DMS 273 (cell line): ENCODE measurements at regions not wholly inside any gene's neighbourhood (a gene's known extent, or its start where the extent isn't known, plus 50 kb on each side); places are given as distances from the start of the nearest gene placed in this dataset.

ENCODE experiments used
- DNase-seq: peaks from one replicate; lab custom pipeline; 2025; ENCODE audit not compliant: unreplicated experiment; lab: John Stamatoyannopoulos, UW

- DNase-seq: no peak
Observed at GRCh38 chr4:126702747-126703146, 930.0 kb upstream of the INTU start.

GRCh38 chr4:126705266-126705665 is 927.5 kb upstream of the INTU start:
- DNase-seq: no peak

GRCh38 chr4:126708716-126709115 is 924.0 kb upstream of the INTU start:
- DNase-seq: no peak

GRCh38 chr4:126710935-126711334 is 921.8 kb upstream of the INTU start:
- no peak for DNase-seq

- DNase-seq: no peak
Observed at GRCh38 chr4:126715067-126715466, 917.7 kb upstream of the INTU start.

- no peak for DNase-seq
Observed at GRCh38 chr4:126715681-126716080, 917.1 kb upstream of the INTU start.

GRCh38 chr4:126718136-126718535 is 914.6 kb upstream of the INTU start:
- no peak for DNase-seq

- no peak for DNase-seq
Observed at GRCh38 chr4:126719852-126720251, 912.9 kb upstream of the INTU start.

GRCh38 chr4:126725906-126726305 is 906.9 kb upstream of the INTU start:
- peak; percentile 49 for DNase-seq

- DNase-seq: no peak
Observed at GRCh38 chr4:126727461-126727860, 905.3 kb upstream of the INTU start.

GRCh38 chr4:126731062-126731461 is 901.7 kb upstream of the INTU start:
- no peak for DNase-seq

- DNase-seq: no peak
Observed at GRCh38 chr4:126733301-126733700, 899.5 kb upstream of the INTU start.

GRCh38 chr4:126734465-126734864 is 898.3 kb upstream of the INTU start:
- DNase-seq: no peak

- no peak for DNase-seq
Observed at GRCh38 chr4:126735294-126736132, 897.2 kb upstream of the INTU start.

GRCh38 chr4:126736133-126736518 is 896.6 kb upstream of the INTU start:
- DNase-seq: no peak

- no peak for DNase-seq
Observed at GRCh38 chr4:126737899-126738526, 894.7 kb upstream of the INTU start.

- no peak for DNase-seq
Observed at GRCh38 chr4:126738527-126738923, 894.2 kb upstream of the INTU start.

GRCh38 chr4:126738926-126739325 is 893.8 kb upstream of the INTU start:
- no peak for DNase-seq

GRCh38 chr4:126740687-126741086 is 892.1 kb upstream of the INTU start:
- no peak for DNase-seq

GRCh38 chr4:126742048-126742447 is 890.7 kb upstream of the INTU start:
- no peak for DNase-seq

GRCh38 chr4:126742885-126743284 is 889.9 kb upstream of the INTU start:
- DNase-seq: no peak

- no peak for DNase-seq
Observed at GRCh38 chr4:126748736-126749135, 884.0 kb upstream of the INTU start.

- no peak for DNase-seq
Observed at GRCh38 chr4:126750723-126751122, 882.0 kb upstream of the INTU start.
